ENCODE measurements at regions not wholly inside any gene's neighbourhood (a gene's known extent, or its start where the extent isn't known, plus 50 kb on each side); places are given as distances from the start of the nearest gene placed in this dataset.

- no peak for DNase-seq
These were observed 129.8 kb downstream of the UGT8 start for GRCh38 chr4:114728426-114728825.

GRCh38 chr4:114729068-114729738 lies 130.6 kb downstream of the UGT8 start:
- DNase-seq, result peak; percentile 61

- peak; percentile 10 for DNase-seq
These were observed 136.0 kb downstream of the UGT8 start for GRCh38 chr4:114734594-114734993.

- no peak for DNase-seq
These were observed 154.0 kb downstream of the UGT8 start for GRCh38 chr4:114752391-114753165.

GRCh38 chr4:114754616-114755015 lies 156.0 kb downstream of the UGT8 start:
- peak; percentile 5 for DNase-seq

GRCh38 chr4:114758066-114758465 lies 159.5 kb downstream of the UGT8 start:
- no peak for DNase-seq

- no peak for DNase-seq
These were observed 169.9 kb downstream of the UGT8 start for GRCh38 chr4:114768501-114768900.

- DNase-seq, result no peak
These were observed 172.0 kb downstream of the UGT8 start for GRCh38 chr4:114770624-114771023.

- DNase-seq, result no peak
These were observed 174.7 kb downstream of the UGT8 start for GRCh38 chr4:114773339-114773738.

Measured in tongue (tissue), 1 donor.